ENCODE measurements at regions not wholly inside any gene's neighbourhood (a gene's known extent, or its start where the extent isn't known, plus 50 kb on each side); places are given as distances from the start of the nearest gene placed in this dataset.

- no peak overlapping the region for H3K4me3 ChIP-seq (ENCODE audit: low read depth, low read length)
- in situ Hi-C loops (cut with HindIII; ENCODE audit: low pct_ligation_motif_present, low sequenced_read_pairs) = no loop called here
- peak; percentile 81 for DNase-seq
Measured at GRCh38 chr2:67215214-67216055, 181.7 kb upstream of the ETAA1 start.

DNA sequence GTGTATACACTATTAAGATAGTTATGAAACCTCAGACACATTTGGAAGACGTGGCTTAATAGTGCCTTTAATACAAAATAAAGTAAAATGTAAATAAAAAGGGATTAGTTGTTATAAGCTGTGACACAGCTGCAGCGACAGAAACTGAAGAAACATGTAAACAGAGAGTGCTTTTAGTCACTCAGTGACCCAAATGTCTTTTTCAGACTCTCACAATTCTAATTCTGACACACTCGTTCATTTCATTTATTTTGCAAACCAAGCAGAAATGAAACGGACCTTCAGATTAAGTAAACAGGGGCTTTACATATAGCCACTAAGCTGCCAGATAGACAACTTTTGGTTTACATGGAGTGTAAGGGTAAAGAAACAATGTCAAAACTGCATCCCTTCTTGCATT, 181.0 kb upstream of the ETAA1 start:
- Histone ChIP-seq H3K27me3 (replicated peaks) (no peaks in the 10 kb centered on the region), H3K36me3 (replicated peaks) (no peaks in the 10 kb centered on the region), H3K27ac (no peak overlapping the region), H3K4me3 (ENCODE audit: low read depth, low read length) (no peak overlapping the region)
- in situ Hi-C loops (cut with HindIII; ENCODE audit: low pct_ligation_motif_present, low sequenced_read_pairs) = no loop called here
- DNase-seq = no peak
- TF ChIP-seq CTCF (IDR thresholded peaks at IDR 0.05; ENCODE audit: low read depth, low read length, missing control alignments) = no peak

More at GRCh38 chr2:67215214-67216055, 181.7 kb upstream of the ETAA1 start:
- Histone ChIP-seq H3K27ac (no peak overlapping the region), H3K36me3 (replicated peaks) (no peaks in the 10 kb centered on the region), H3K27me3 (replicated peaks) (no peaks in the 10 kb centered on the region)
- TF ChIP-seq CTCF (IDR thresholded peaks at IDR 0.05; ENCODE audit: low read depth, low read length, missing control alignments) = peak; percentile 83

DNA sequence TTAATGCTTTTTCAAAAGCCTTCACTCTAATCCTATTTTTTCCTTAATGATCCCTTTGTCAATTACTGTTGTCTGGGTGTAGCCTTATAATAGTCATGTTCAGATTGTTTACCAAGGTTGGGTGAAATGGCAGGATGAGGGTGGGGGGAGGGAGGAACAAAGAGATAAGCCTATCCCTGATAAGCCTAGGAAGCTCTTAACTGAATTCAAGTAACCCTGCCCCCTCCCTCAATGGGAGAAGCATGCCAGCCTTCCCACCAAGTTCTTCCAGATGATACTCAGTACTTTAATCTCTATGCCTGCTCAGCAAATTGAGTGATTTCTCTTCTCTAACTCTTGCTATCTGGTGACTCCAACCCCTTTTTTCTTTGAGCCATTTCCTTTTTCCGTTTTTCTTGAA, 180.3 kb upstream of the ETAA1 start:
- Histone ChIP-seq H3K4me3 (ENCODE audit: low read depth, low read length) (no peak overlapping the region), H3K27ac (no peak overlapping the region), H3K27me3 (replicated peaks) (no peaks in the 10 kb centered on the region), H3K36me3 (replicated peaks) (no peaks in the 10 kb centered on the region)
- no peak for DNase-seq
- TF ChIP-seq CTCF (IDR thresholded peaks at IDR 0.05; ENCODE audit: low read depth, low read length, missing control alignments) = no peak
- in situ Hi-C loops (cut with HindIII; ENCODE audit: low pct_ligation_motif_present, low sequenced_read_pairs) = no loop called here

DNA sequence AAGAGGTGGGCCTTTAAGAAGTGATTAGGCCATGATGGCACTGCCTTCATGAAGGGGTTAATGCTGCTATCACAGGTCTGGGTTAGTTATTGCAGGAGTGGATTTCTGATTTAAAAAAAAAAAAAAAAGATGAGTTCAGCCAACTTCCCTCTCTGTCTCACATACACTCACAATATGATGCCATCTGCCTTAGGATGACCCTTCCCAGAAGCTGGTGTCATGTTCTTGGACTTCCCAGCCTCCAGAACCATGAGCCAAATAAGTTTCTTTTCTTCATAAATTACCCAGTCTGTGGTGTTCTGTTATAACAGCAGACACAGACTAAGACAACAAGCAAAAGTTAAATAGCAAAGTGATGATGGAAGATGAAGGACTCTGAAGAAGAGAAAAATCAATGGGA, 179.7 kb upstream of the ETAA1 start:
- in situ Hi-C loops (cut with HindIII; ENCODE audit: low pct_ligation_motif_present, low sequenced_read_pairs) = no loop called here
- Histone ChIP-seq H3K27me3 (replicated peaks) (no peaks in the 10 kb centered on the region), H3K4me3 (ENCODE audit: low read depth, low read length) (no peak overlapping the region), H3K36me3 (replicated peaks) (no peaks in the 10 kb centered on the region), H3K27ac (no peak overlapping the region)
- no peak for DNase-seq
- no peak for TF ChIP-seq CTCF (IDR thresholded peaks at IDR 0.05; ENCODE audit: low read depth, low read length, missing control alignments)

GRCh38 chr2:67218056-67218455, 179.1 kb upstream of the ETAA1 start:
- TF ChIP-seq CTCF (IDR thresholded peaks at IDR 0.05; ENCODE audit: low read depth, low read length, missing control alignments) = no peak
- DNase-seq = no peak
- Histone ChIP-seq H3K27me3 (replicated peaks) (no peaks in the 10 kb centered on the region), H3K4me3 (ENCODE audit: low read depth, low read length) (no peak overlapping the region), H3K27ac (no peak overlapping the region), H3K36me3 (replicated peaks) (no peaks in the 10 kb centered on the region)
- in situ Hi-C loops (cut with HindIII; ENCODE audit: low pct_ligation_motif_present, low sequenced_read_pairs) = no loop called here

GRCh38 chr2:67219651-67220050, 177.5 kb upstream of the ETAA1 start:
- H3K27ac ChIP-seq = no peak overlapping the region
- no peak for DNase-seq
- H3K36me3 ChIP-seq (replicated peaks) = no peaks in the 10 kb centered on the region
- in situ Hi-C loops (cut with HindIII; ENCODE audit: low pct_ligation_motif_present, low sequenced_read_pairs) = no loop called here
- TF ChIP-seq CTCF (IDR thresholded peaks at IDR 0.05; ENCODE audit: low read depth, low read length, missing control alignments) = no peak
- no peaks in the 10 kb centered on the region for H3K27me3 ChIP-seq (replicated peaks)
- no peak overlapping the region for H3K4me3 ChIP-seq (ENCODE audit: low read depth, low read length)
